SK-N-SH treated with all-trans-retinoic acid at 6 μM for 48 hours (cell line): ENCODE measurements at regions not wholly inside any gene's neighbourhood (a gene's known extent, or its start where the extent isn't known, plus 50 kb on each side); places are given as distances from the start of the nearest gene placed in this dataset.

Source experiments
- ATAC-seq: fragments of 200-7000 bp; cut with Tn5 transposase; 3 replicates; pipeline ENCODE4 v1.9.1; 2020; ENCODE audit warnings: mild to moderate bottlenecking, moderate library complexity
- BACH2 ChIP-seq: fragments of 250-450 bp; sonication (Bioruptor Pico); IDR thresholded peaks from 2 replicates; pipeline ENCODE4 v1.9.0; 2021; ENCODE audit warnings: mild to moderate bottlenecking, borderline replicate concordance
- CREB5 ChIP-seq: fragments of 250-450 bp; sonication (Bioruptor Pico); IDR thresholded peaks from 2 replicates; pipeline ENCODE4 v1.5.1; 2020; ENCODE audit warnings: low read depth, mild to moderate bottlenecking, moderate library complexity
- ESRRG ChIP-seq: fragments of 250-450 bp; sonication (Bioruptor Pico); IDR thresholded peaks from 2 replicates; pipeline ENCODE4 v1.6.1; 2021; ENCODE audit warnings: mild to moderate bottlenecking
- GLIS3 ChIP-seq: fragments of 250-450 bp; sonication (Bioruptor Pico); IDR thresholded peaks from 2 replicates; pipeline ENCODE4 v1.5.0; 2020; ENCODE audit warnings: mild to moderate bottlenecking, moderate library complexity
- ISL1 ChIP-seq: fragments of 250-450 bp; sonication (Bioruptor Pico); IDR thresholded peaks from 2 replicates; pipeline ENCODE4 v2.1.2; 2022; ENCODE audit warnings: mild to moderate bottlenecking, moderate library complexity
- PATZ1 ChIP-seq: fragments of 250-450 bp; sonication (Bioruptor Pico); IDR thresholded peaks from 2 replicates; pipeline ENCODE4 v1.8.0; 2020; ENCODE audit warnings: mild to moderate bottlenecking, moderate library complexity, borderline replicate concordance
- PPARA ChIP-seq: fragments of 250-450 bp; sonication (Bioruptor Pico); IDR thresholded peaks from 2 replicates; pipeline ENCODE4 v1.5.0; 2020; ENCODE audit warnings: mild to moderate bottlenecking, borderline replicate concordance
- RARB ChIP-seq: fragments of 250-450 bp; sonication (Bioruptor Pico); IDR thresholded peaks from 2 replicates; pipeline ENCODE4 v1.8.0; 2021; ENCODE audit warnings: mild to moderate bottlenecking, moderate library complexity
- SNAI2 ChIP-seq: fragments of 250-450 bp; sonication (Bioruptor Pico); IDR thresholded peaks from 2 replicates; pipeline ENCODE4 v1.5.0; 2020; ENCODE audit warnings: mild to moderate bottlenecking, moderate library complexity
- TCF4 ChIP-seq: fragments of 250-450 bp; sonication (Bioruptor Pico); IDR thresholded peaks from 2 replicates; pipeline ENCODE4 v1.8.0; 2021; ENCODE audit warnings: mild to moderate bottlenecking, moderate library complexity, borderline replicate concordance
- TOX ChIP-seq: fragments of 250-450 bp; sonication (Bioruptor Pico); IDR thresholded peaks from 2 replicates; pipeline ENCODE4 v1.8.0; 2021; ENCODE audit warnings: mild to moderate bottlenecking, moderate library complexity, borderline replicate concordance
- TSHZ2 ChIP-seq: fragments of 250-450 bp; sonication (Bioruptor Pico); IDR thresholded peaks from 2 replicates; pipeline ENCODE4 v1.5.0; 2020; ENCODE audit warnings: mild to moderate bottlenecking, moderate library complexity
- ZFP3 ChIP-seq: fragments of 250-450 bp; sonication (Bioruptor Pico); IDR thresholded peaks from 2 replicates; pipeline ENCODE4 v1.5.0; 2020; ENCODE audit warnings: mild to moderate bottlenecking, moderate library complexity
- ZNF565 ChIP-seq: fragments of 450-650 bp; formaldehyde crosslinking; conservative IDR thresholded peaks from 2 replicates; pipeline ENCODE4 v1.5.0; 2020; ENCODE audit warnings: low read depth, mild to moderate bottlenecking, moderate library complexity
- ZNF70 ChIP-seq: fragments of 450-650 bp; formaldehyde crosslinking; IDR thresholded peaks from 2 replicates; pipeline ENCODE4 v1.5.0; 2020; ENCODE audit warnings: mild to moderate bottlenecking, moderate library complexity
- ZNF8 ChIP-seq: fragments of 450-650 bp; formaldehyde crosslinking; IDR thresholded peaks from 2 replicates; pipeline ENCODE4 v1.5.0; 2020; ENCODE audit warnings: mild to moderate bottlenecking, moderate library complexity

- no peak for ATAC-seq
- TF ChIP-seq ZNF565 = no peak
- TF ChIP-seq ZNF70 = no peak
- TF ChIP-seq ESRRG = no peak
- no peak for TF ChIP-seq GLIS3
- TF ChIP-seq TSHZ2 = no peak
- TF ChIP-seq, all 23 proteins: peak for 0
These were observed 852.7 kb downstream of the EPHA7 start for GRCh38 chr6:92566632-92567031.

- no peak for TF ChIP-seq GLIS3
- TF ChIP-seq ZNF565 = no peak
- no peak for TF ChIP-seq PPARA (CRISPR knock-in tag)
- TF ChIP-seq TSHZ2 = no peak
- no peak for TF ChIP-seq SNAI2
- TF ChIP-seq, all 23 proteins: peak for 0
- no peak for ATAC-seq
These were observed 855.0 kb downstream of the EPHA7 start for GRCh38 chr6:92564376-92564775.

- ATAC-seq = no peak
- TF ChIP-seq ZNF70 (no peak), BACH2 (CRISPR knock-in tag) (no peak), PATZ1 (CRISPR knock-in tag) (no peak)
These were observed 859.7 kb downstream of the EPHA7 start for GRCh38 chr6:92559611-92560010.

- ATAC-seq = no peak
- TF ChIP-seq SNAI2 (no peak), TOX (CRISPR knock-in tag) (no peak), RARB (no peak), PPARA (CRISPR knock-in tag) (no peak), ISL1 (CRISPR knock-in tag) (no peak), CREB5 (CRISPR knock-in tag) (no peak), ESRRG (no peak), ZNF8 (no peak), TSHZ2 (no peak), ZFP3 (CRISPR knock-in tag) (no peak), TCF4 (CRISPR knock-in tag) (no peak)
These were observed 860.4 kb downstream of the EPHA7 start for GRCh38 chr6:92559003-92559402.
